Gastroesophageal sphincter (tissue), 4 donors: ENCODE measurements at regions not wholly inside any gene's neighbourhood (a gene's known extent, or its start where the extent isn't known, plus 50 kb on each side); places are given as distances from the start of the nearest gene placed in this dataset.

Experiments
- ATAC-seq: fragments of 150-250 bp; one replicate; pipeline ENCODE4 v1.9.1; 2016; ENCODE audit warnings: mild to moderate bottlenecking, moderate library complexity
- H3K27ac ChIP-seq, 4 donors: fragments of 200-600 bp; sonication (generic) in 3 of 4; 1 replicate in 3 of 4; 2 replicates in 1 of 4; pipeline ENCODE4 v1.5.1; 2016 to 2019
- H3K27me3 ChIP-seq: fragments of 200-600 bp; sonication (generic); one replicate; pipeline ENCODE4 v1.5.1; 2019
- H3K36me3 ChIP-seq, 2 donors: fragments of 200-600 bp; sonication (generic); one replicate each; pipeline ENCODE4 v1.5.1; 2019; ENCODE audit warnings: control low read depth in 1 of 2
- H3K4me1 ChIP-seq, 3 donors: fragments of 200-600 bp; sonication (generic); 1 replicate in 2 of 3; 2 replicates in 1 of 3; pipeline ENCODE4 v1.5.1; 2016 to 2019; ENCODE audit warnings: control low read depth in 2 of 3
- H3K4me3 ChIP-seq, 2 donors: fragments of 200-600 bp; sonication (generic); one replicate each; pipeline ENCODE4 v1.5.1; 2019; ENCODE audit warnings: mild to moderate bottlenecking in 1 of 2, moderate library complexity in 1 of 2
- H3K9me3 ChIP-seq, 3 donors: fragments of 200-600 bp; sonication (generic); one replicate each; pipeline ENCODE4 v1.5.1; 2017 to 2019; ENCODE audit warnings: control low read depth in 2 of 3
- CTCF ChIP-seq, 4 experiments: fragments of 200-600 bp in 2 of 4; fragments of 450-650 bp in 2 of 4; sonication (generic) in 1 of 4; IDR thresholded peaks; one replicate each; pipeline ENCODE4 v1.5.1; 2017 to 2019; ENCODE audit warnings: antibody characterized with exemption in 4 of 4, mild to moderate bottlenecking in 2 of 4, moderate library complexity in 2 of 4
- EP300 ChIP-seq: sonication (generic); formaldehyde crosslinking; IDR thresholded peaks from one replicate; pipeline ENCODE4 v1.6.1; 2017; ENCODE audit warnings: antibody characterized with exemption, mild to moderate bottlenecking
- POLR2A ChIP-seq, 2 donors: fragments of 450-650 bp; IDR thresholded peaks; one replicate each; pipeline ENCODE4 v1.6.1; 2017; ENCODE audit warnings: antibody characterized with exemption in 2 of 2, mild to moderate bottlenecking in 2 of 2, moderate library complexity in 1 of 2
- POLR2AphosphoS5 ChIP-seq: sonication (generic); formaldehyde crosslinking; IDR thresholded peaks from one replicate; pipeline ENCODE4 v1.6.1; 2017; ENCODE audit warnings: antibody characterized with exemption
- WGBS, 2 donors: methylation state at CpG; one replicate each; pipeline ENCODE4 v1.1.5; 2018; ENCODE audit warnings: low coverage in 1 of 2; 5-methylcytosine and 5-hydroxymethylcytosine counted together

GRCh38 chr10:130915065-130915464 lies 396.5 kb downstream of the TCERG1L start:
- H3K4me3 ChIP-seq: no peak overlapping the region
- WGBS, 2 donors: 66 to 72% methylated on average over 3 to 6 of the region's 6 CpGs
- TF ChIP-seq POLR2AphosphoS5 (no peak), EP300 (no peak), POLR2A (IDR thresholded peaks at IDR 0.05) (no peak), CTCF (IDR thresholded peaks at IDR 0.05) (no peak)
- H3K27me3 ChIP-seq: peaks cover 21% of the 10 kb centered on the region
- ATAC-seq: no peak
- no peaks in the 10 kb centered on the region for H3K36me3 ChIP-seq
- H3K27ac ChIP-seq: no peak overlapping the region
- H3K4me1 ChIP-seq: no peaks in the 10 kb centered on the region
- peaks cover 0 to 43% (median 0%) of the 10 kb centered on the region in 3 donors for H3K9me3 ChIP-seq

- H3K27ac ChIP-seq: no peak overlapping the region
- no peaks in the 10 kb centered on the region for H3K36me3 ChIP-seq
- WGBS, 2 donors: 48 to 86% methylated on average over 2 to 3 of the region's 4 CpGs
- peaks cover 0 to 14% (median 0%) of the 10 kb centered on the region in 3 donors for H3K9me3 ChIP-seq
- TF ChIP-seq POLR2AphosphoS5 (no peak), POLR2A (IDR thresholded peaks at IDR 0.05) (no peak), EP300 (no peak), CTCF (IDR thresholded peaks at IDR 0.05) (no peak)
- no peak overlapping the region for H3K4me3 ChIP-seq
- peaks cover 51% of the 10 kb centered on the region for H3K27me3 ChIP-seq
- ATAC-seq: no peak
- no peaks in the 10 kb centered on the region for H3K4me1 ChIP-seq
Measured at GRCh38 chr10:130921461-130921860, 390.1 kb downstream of the TCERG1L start.

- WGBS, 2 donors: 85 to 92% methylated on average over 5 to 8 of the region's 8 CpGs
- TF ChIP-seq CTCF (IDR thresholded peaks at IDR 0.05): no peak
- no peak for TF ChIP-seq POLR2AphosphoS5
- no peak for TF ChIP-seq POLR2A (IDR thresholded peaks at IDR 0.05)
- no peak for TF ChIP-seq EP300
- Histone ChIP-seq H3K4me3 (no peak overlapping the region), H3K9me3 (peaks cover 0 to 9% (median 0%) of the 10 kb centered on the region in 3 donors), H3K4me1 (no peaks in the 10 kb centered on the region), H3K36me3 (no peaks in the 10 kb centered on the region), H3K27me3 (peaks cover 57% of the 10 kb centered on the region), H3K27ac (no peak overlapping the region)
- ATAC-seq: no peak
Measured at GRCh38 chr10:130921911-130922440, 389.5 kb downstream of the TCERG1L start.

GRCh38 chr10:130923596-130923995 lies 387.9 kb downstream of the TCERG1L start:
- ATAC-seq: no peak
- Histone ChIP-seq H3K4me3 (no peak overlapping the region), H3K9me3 (no peaks in the 10 kb centered on the region), H3K36me3 (no peaks in the 10 kb centered on the region), H3K27ac (no peak overlapping the region), H3K27me3 (peaks cover 58% of the 10 kb centered on the region), H3K4me1 (no peaks in the 10 kb centered on the region)
- WGBS, 2 donors: 48 to 64% methylated on average over 4 to 5 of the region's 5 CpGs
- TF ChIP-seq EP300 (no peak), POLR2A (IDR thresholded peaks at IDR 0.05) (no peak), CTCF (IDR thresholded peaks at IDR 0.05) (no peak), POLR2AphosphoS5 (no peak)

- Histone ChIP-seq H3K4me1 (no peaks in the 10 kb centered on the region), H3K27ac (no peak overlapping the region), H3K27me3 (peaks cover 58% of the 10 kb centered on the region), H3K9me3 (no peaks in the 10 kb centered on the region), H3K4me3 (no peak overlapping the region), H3K36me3 (no peaks in the 10 kb centered on the region)
- ATAC-seq: no peak
- TF ChIP-seq CTCF (IDR thresholded peaks at IDR 0.05) (no peak), POLR2A (IDR thresholded peaks at IDR 0.05) (no peak), POLR2AphosphoS5 (no peak), EP300 (no peak)
- 0 to 27% methylated on average over 2 to 6 of the region's 17 CpGs for WGBS, 2 donors
Measured at GRCh38 chr10:130924138-130924819, 387.2 kb downstream of the TCERG1L start.
